Cardiac muscle cell (in vitro differentiated cells and primary cell): ENCODE measurements at regions not wholly inside any gene's neighbourhood (a gene's known extent, or its start where the extent isn't known, plus 50 kb on each side); places are given as distances from the start of the nearest gene placed in this dataset.

Experiments
- DNase-seq, 2 donors: peaks; one replicate each; pipeline versions ENCODE4 v3.0.0 to v3.0.0-alpha.2; 2010 to 2017; ENCODE audit warnings: low read depth in 1 of 2, low spot score in 1 of 2
- H3K27ac ChIP-seq: fragments of 200-600 bp; sonication (generic); 2 replicates; pipeline ENCODE4 v1.5.1; 2016
- H3K27me3 ChIP-seq: fragments of 200-600 bp; sonication (generic); 2 replicates; pipeline ENCODE4 v1.6.0; 2016; ENCODE audit warnings: control low read depth
- H3K36me3 ChIP-seq: fragments of 200-600 bp; sonication (generic); 2 replicates; pipeline ENCODE4 v1.5.1; 2016; ENCODE audit warnings: control low read depth
- H3K4me1 ChIP-seq: fragments of 200-600 bp; sonication (generic); 2 replicates; pipeline ENCODE4 v1.8.1; 2017; ENCODE audit warnings: low read depth, mild to moderate bottlenecking, mixed run types
- H3K4me3 ChIP-seq: fragments of 200-600 bp; sonication (generic); 2 replicates; pipeline ENCODE4 v1.5.1; 2016; ENCODE audit warnings: mild to moderate bottlenecking
- H3K9me3 ChIP-seq: fragments of 200-600 bp; sonication (generic); 2 replicates; pipeline ENCODE4 v1.5.1; 2017; ENCODE audit warnings: low read depth, mild to moderate bottlenecking, control low read depth
- CTCF ChIP-seq: IDR thresholded peaks from 2 replicates; pipeline ENCODE4 v1.5.1; 2012; ENCODE audit warnings: low read depth, mild to moderate bottlenecking, low read length

DNA sequence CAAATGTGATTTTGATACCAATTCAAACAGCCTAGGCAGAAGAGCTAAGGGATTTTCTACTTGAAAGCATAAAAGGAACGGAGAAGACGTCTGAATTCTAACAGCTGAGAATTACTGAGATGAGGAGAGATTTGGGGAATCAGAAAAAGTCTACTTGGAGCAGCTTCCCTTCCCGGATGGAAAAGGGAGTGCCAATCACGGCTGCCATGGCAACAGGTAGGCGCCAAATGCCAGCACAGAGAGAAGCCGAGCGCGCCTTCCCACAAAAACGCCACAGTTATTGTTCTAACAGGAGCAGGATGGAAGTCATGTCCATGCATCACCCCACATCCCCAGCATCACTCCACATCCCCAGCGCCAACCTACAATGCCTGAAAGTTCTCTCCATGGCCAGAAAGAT lies 63.5 kb upstream of the PRR20G start:
- no peak for DNase-seq
- Histone ChIP-seq H3K27me3 (peaks cover 3% of the 10 kb centered on the region), H3K36me3 (no peaks in the 10 kb centered on the region), H3K4me1 (no peaks in the 10 kb centered on the region), H3K4me3 (no peak overlapping the region), H3K27ac (no peak overlapping the region), H3K9me3 (no peaks in the 10 kb centered on the region)
- no peak for TF ChIP-seq CTCF

- Histone ChIP-seq H3K9me3 (no peaks in the 10 kb centered on the region), H3K4me1 (no peaks in the 10 kb centered on the region), H3K36me3 (no peaks in the 10 kb centered on the region), H3K27ac (no peak overlapping the region), H3K27me3 (peaks cover 11% of the 10 kb centered on the region), H3K4me3 (no peak overlapping the region)
- TF ChIP-seq CTCF = no peak
- DNase-seq = no peak
Observed at GRCh38 chr3:127350172-127351050, 62.6 kb upstream of the PRR20G start.

GRCh38 chr3:127349501-127350171 lies 61.8 kb upstream of the PRR20G start:
- Histone ChIP-seq H3K9me3 (no peaks in the 10 kb centered on the region), H3K27me3 (peaks cover 11% of the 10 kb centered on the region), H3K4me3 (no peak overlapping the region), H3K4me1 (no peaks in the 10 kb centered on the region), H3K27ac (no peak overlapping the region), H3K36me3 (no peaks in the 10 kb centered on the region)
- TF ChIP-seq CTCF = no peak
- DNase-seq = no peak

- Histone ChIP-seq H3K27me3 (peaks cover 43% of the 10 kb centered on the region), H3K4me3 (no peak overlapping the region), H3K27ac (no peak overlapping the region), H3K36me3 (no peaks in the 10 kb centered on the region), H3K4me1 (no peaks in the 10 kb centered on the region), H3K9me3 (no peaks in the 10 kb centered on the region)
- DNase-seq = no peak
- no peak for TF ChIP-seq CTCF
Observed at GRCh38 chr3:127342735-127343134, 54.9 kb upstream of the PRR20G start.

GRCh38 chr3:127339928-127340861 lies 52.3 kb upstream of the PRR20G start:
- Histone ChIP-seq H3K4me1 (no peaks in the 10 kb centered on the region), H3K4me3 (no peak overlapping the region), H3K27ac (no peak overlapping the region), H3K9me3 (no peaks in the 10 kb centered on the region), H3K36me3 (no peaks in the 10 kb centered on the region), H3K27me3 (peaks cover 53% of the 10 kb centered on the region)
- DNase-seq = no peak
- TF ChIP-seq CTCF = no peak
